Small intestine (tissue), 7 donors: ENCODE measurements at regions not wholly inside any gene's neighbourhood (a gene's known extent, or its start where the extent isn't known, plus 50 kb on each side); places are given as distances from the start of the nearest gene placed in this dataset.
A peak's percentile ranks its signal among the peaks of the same experiment; 100 is the strongest.
"Not testable (repeated sequence)": the region's sequence is repeated elsewhere in the genome, so short reads cannot be mapped to it uniquely, and the experiment has no call there.

ENCODE experiments used
- DNase-seq, 2 donors: peaks; one replicate each; pipeline versions ENCODE4 v3.0.0 to v3.0.0-alpha.2; 2013
- FAIRE-seq: peaks from 2 replicates; lab custom pipeline; 2012; peaks lifted over from hg19 to GRCh38; lab: Jason Lieb, UNC
- H3K27ac ChIP-seq, 3 donors: one replicate each; pipeline ENCODE4 v1.5.1; 2013; ENCODE audit warnings: low read length in 2 of 3, mild to moderate bottlenecking in 2 of 3, control low read depth in 1 of 3, inconsistent platforms in 1 of 3, low read depth in 1 of 3, moderate library complexity in 1 of 3
- H3K27me3 ChIP-seq, 3 donors: one replicate each; pipeline ENCODE4 v1.6.1; 2013; ENCODE audit warnings: low read length in 3 of 3, inconsistent platforms in 1 of 3; ENCODE audit not compliant: control insufficient read depth in 3 of 3, insufficient read depth in 3 of 3
- H3K36me3 ChIP-seq, 3 donors: one replicate each; pipeline ENCODE4 v1.6.1; 2013; ENCODE audit warnings: low read length in 3 of 3, inconsistent platforms in 1 of 3, low read depth in 1 of 3, mild to moderate bottlenecking in 1 of 3, moderate library complexity in 1 of 3; ENCODE audit not compliant: control insufficient read depth in 3 of 3, insufficient read depth in 2 of 3
- H3K4me1 ChIP-seq, 3 donors: one replicate each; pipeline ENCODE4 v1.6.1; 2013; ENCODE audit warnings: low read length in 2 of 3, inconsistent platforms in 1 of 3, low read depth in 1 of 3, mild to moderate bottlenecking in 1 of 3, moderate library complexity in 1 of 3; ENCODE audit not compliant: control insufficient read depth in 3 of 3, insufficient read depth in 2 of 3
- H3K4me3 ChIP-seq, 3 donors: one replicate each; pipeline ENCODE4 v1.5.1; 2013; ENCODE audit warnings: low read length in 3 of 3, control low read depth in 1 of 3, inconsistent platforms in 1 of 3, low read depth in 1 of 3, mild to moderate bottlenecking in 1 of 3, moderate library complexity in 1 of 3
- H3K9me3 ChIP-seq, 2 donors: one replicate each; pipeline ENCODE4 v1.6.1; 2013; ENCODE audit warnings: low read depth in 1 of 2, low read length in 1 of 2; ENCODE audit not compliant: control insufficient read depth in 2 of 2, insufficient read depth in 1 of 2
- WGBS, 3 donors: extraction: QIAGEN DNeasy Blood & Tissue Kit; methylation state at CpG; one replicate each; pipeline ENCODE4 v1.1.7; 2013; 5-methylcytosine and 5-hydroxymethylcytosine counted together
- donor health status: healthy with polysubstance abuse.
- donor health status: control.
- donor health status: control.
- donor health status: Bipolar disorder and iron deficiency.
- donor health status: healthy.

- FAIRE-seq (no peak), DNase-seq (no peak)
- H3K27ac ChIP-seq, result no peak overlapping the region
- WGBS, 3 donors, result 77 to 90% (median 77%) methylated on average over 8 of the region's 8 CpGs
- H3K36me3 ChIP-seq, result no peaks in the 10 kb centered on the region
- no peaks in the 10 kb centered on the region for H3K27me3 ChIP-seq
- H3K9me3 ChIP-seq, result peaks cover 0 to 2% of the 10 kb centered on the region in 2 donors
- H3K4me1 ChIP-seq, result no peaks in the 10 kb centered on the region
- no peak overlapping the region for H3K4me3 ChIP-seq
Observed at GRCh38 chrX:3442691-3443090, 96.2 kb upstream of the MXRA5 start.

- Histone ChIP-seq H3K27me3 (no peaks in the 10 kb centered on the region), H3K36me3 (no peaks in the 10 kb centered on the region), H3K27ac (no peak overlapping the region), H3K4me1 (no peaks in the 10 kb centered on the region), H3K4me3 (no peak overlapping the region), H3K9me3 (peaks cover 0 to 2% of the 10 kb centered on the region in 2 donors)
- no peak for FAIRE-seq
- no peak for DNase-seq
- 92 to 98% (median 94%) methylated on average over 5 of the region's 5 CpGs for WGBS, 3 donors
Observed at GRCh38 chrX:3440981-3441380, 94.5 kb upstream of the MXRA5 start.

- H3K4me1 ChIP-seq, H3K27ac ChIP-seq, DNase-seq, H3K4me3 ChIP-seq, H3K27me3 ChIP-seq, H3K36me3 ChIP-seq, H3K9me3 ChIP-seq, FAIRE-seq: not testable (repeated sequence)
- WGBS, 3 donors, result 94 to 98% (median 95%) methylated on average over 15 to 21 of the region's 25 CpGs
Observed at GRCh38 chrX:3435916-3436315, 89.5 kb upstream of the MXRA5 start.

GRCh38 chrX:3435057-3435456, 88.6 kb upstream of the MXRA5 start:
- no peak overlapping the region for H3K27ac ChIP-seq
- H3K9me3 ChIP-seq, result no peaks in the 10 kb centered on the region
- DNase-seq (peak in 1 of 2 donors; percentile 25), FAIRE-seq (no peak)
- WGBS, 3 donors, result 35 to 84% (median 57%) methylated on average over 6 of the region's 6 CpGs
- H3K4me3 ChIP-seq, result no peak overlapping the region
- no peaks in the 10 kb centered on the region for H3K4me1 ChIP-seq
- H3K27me3 ChIP-seq, result no peaks in the 10 kb centered on the region
- H3K36me3 ChIP-seq, result no peaks in the 10 kb centered on the region

GRCh38 chrX:3428792-3429191, 82.3 kb upstream of the MXRA5 start:
- no peak for FAIRE-seq
- WGBS, 3 donors, result 56 to 80% (median 68%) methylated on average over 2 of the region's 2 CpGs
- H3K27me3 ChIP-seq, result no peaks in the 10 kb centered on the region

GRCh38 chrX:3426552-3426951, 80.1 kb upstream of the MXRA5 start:
- FAIRE-seq (no peak), DNase-seq (no peak)
- H3K4me3 ChIP-seq, result no peak overlapping the region
- no peaks in the 10 kb centered on the region for H3K9me3 ChIP-seq
- H3K27me3 ChIP-seq, result no peaks in the 10 kb centered on the region
- no peak overlapping the region for H3K27ac ChIP-seq
- WGBS, 3 donors, result 97 to 100% (median 100%) methylated on average over 2 of the region's 2 CpGs
- H3K36me3 ChIP-seq, result no peaks in the 10 kb centered on the region
- H3K4me1 ChIP-seq, result no peaks in the 10 kb centered on the region

More at GRCh38 chrX:3428792-3429191, 82.3 kb upstream of the MXRA5 start:
- no peak overlapping the region for H3K27ac ChIP-seq
- H3K4me3 ChIP-seq, result no peak overlapping the region
- H3K4me1 ChIP-seq, result no peaks in the 10 kb centered on the region
- DNase-seq, result no peak
- no peaks in the 10 kb centered on the region for H3K9me3 ChIP-seq
- no peaks in the 10 kb centered on the region for H3K36me3 ChIP-seq

- H3K9me3 ChIP-seq, result no peaks in the 10 kb centered on the region
- no peaks in the 10 kb centered on the region for H3K36me3 ChIP-seq
- no peak overlapping the region for H3K4me3 ChIP-seq
- WGBS, 3 donors, result 61 to 76% (median 67%) methylated on average over 6 of the region's 6 CpGs
- FAIRE-seq, result no peak
- no peaks in the 10 kb centered on the region for H3K27me3 ChIP-seq
- no peaks in the 10 kb centered on the region for H3K4me1 ChIP-seq
- H3K27ac ChIP-seq, result no peak overlapping the region
- DNase-seq, result no peak
Observed at GRCh38 chrX:3425031-3425430, 78.6 kb upstream of the MXRA5 start.

- no peak for FAIRE-seq
Observed at GRCh38 chrX:3420316-3420715, 73.9 kb upstream of the MXRA5 start.

GRCh38 chrX:3415011-3415410, 68.6 kb upstream of the MXRA5 start:
- no peak overlapping the region for H3K4me3 ChIP-seq
- no peak for FAIRE-seq

More at GRCh38 chrX:3420316-3420715, 73.9 kb upstream of the MXRA5 start:
- 83 to 91% (median 90%) methylated on average over 3 of the region's 3 CpGs for WGBS, 3 donors
- H3K36me3 ChIP-seq, result no peaks in the 10 kb centered on the region
- no peak for DNase-seq
- H3K9me3 ChIP-seq, result no peaks in the 10 kb centered on the region
- no peaks in the 10 kb centered on the region for H3K27me3 ChIP-seq
- no peak overlapping the region for H3K27ac ChIP-seq
- H3K4me3 ChIP-seq, result no peak overlapping the region
- H3K4me1 ChIP-seq, result no peaks in the 10 kb centered on the region

More at GRCh38 chrX:3415011-3415410, 68.6 kb upstream of the MXRA5 start:
- DNase-seq, result peak in 1 of 2 donors; percentile 7
- H3K27ac ChIP-seq, result no peak overlapping the region
- H3K4me1 ChIP-seq, result no peaks in the 10 kb centered on the region
- 15 to 49% (median 38%) methylated on average over 4 of the region's 4 CpGs for WGBS, 3 donors
- H3K27me3 ChIP-seq, result no peaks in the 10 kb centered on the region
- no peaks in the 10 kb centered on the region for H3K9me3 ChIP-seq
- H3K36me3 ChIP-seq, result no peaks in the 10 kb centered on the region
